Ecto neural progenitor cell (in vitro differentiated cells): ENCODE measurements at regions not wholly inside any gene's neighbourhood (a gene's known extent, or its start where the extent isn't known, plus 50 kb on each side); places are given as distances from the start of the nearest gene placed in this dataset.
A peak's percentile ranks its signal among the peaks of the same experiment; 100 is the strongest.
"Not testable (repeated sequence)": the region's sequence is repeated elsewhere in the genome, so short reads cannot be mapped to it uniquely, and the experiment has no call there.

Source experiments
- DNase-seq: peaks from one replicate; pipeline ENCODE4 v3.0.0-alpha.2; 2018; ENCODE audit warnings: low spot score

DNA sequence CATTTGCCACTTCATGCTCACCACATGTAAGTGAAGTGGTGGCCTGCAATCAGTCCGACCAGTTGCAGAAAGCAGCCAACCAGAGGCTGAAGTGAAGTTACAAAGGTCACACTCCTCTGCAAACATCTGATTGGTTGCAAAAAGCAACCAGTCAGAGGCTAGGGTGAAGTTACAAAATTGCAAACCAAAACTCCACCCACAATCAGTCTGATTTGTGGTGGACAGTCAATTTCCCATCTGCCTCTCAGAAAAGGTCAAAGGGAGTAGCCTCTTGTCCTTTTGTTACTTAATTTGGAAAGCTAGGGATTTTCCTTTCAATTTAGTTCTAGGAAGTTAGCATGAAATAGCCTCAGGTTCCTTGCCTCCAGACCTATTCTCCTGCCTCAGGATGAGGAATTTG is 185.0 kb downstream of the UXS1 start:
- DNase-seq, result no peak

GRCh38 chr2:106004851-106005250 is 189.2 kb downstream of the UXS1 start:
- no peak for DNase-seq

- no peak for DNase-seq
Observed at GRCh38 chr2:105999211-105999989, 194.7 kb downstream of the UXS1 start.

GRCh38 chr2:105997711-105998110 is 196.4 kb downstream of the UXS1 start:
- no peak for DNase-seq

DNA sequence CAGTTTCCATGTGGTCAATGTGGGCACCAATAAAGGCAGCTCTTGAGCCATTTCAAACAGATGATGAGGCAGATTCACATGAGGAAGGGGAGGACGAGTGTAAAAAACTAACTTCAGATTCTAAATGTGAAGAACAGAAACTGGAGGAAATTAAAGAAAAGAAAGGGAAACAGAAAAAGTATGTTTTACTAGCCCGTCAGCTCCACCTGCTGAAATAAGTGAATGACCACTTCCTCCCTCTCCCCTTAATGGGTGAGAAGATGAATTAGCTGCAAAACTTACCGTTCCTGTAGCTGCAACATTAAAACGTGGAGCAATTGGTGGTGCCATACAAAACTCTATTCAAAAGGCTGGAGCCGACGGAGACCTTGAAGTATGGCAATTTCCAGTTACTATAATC is 203.5 kb downstream of the UXS1 start:
- DNase-seq, result no peak

DNA sequence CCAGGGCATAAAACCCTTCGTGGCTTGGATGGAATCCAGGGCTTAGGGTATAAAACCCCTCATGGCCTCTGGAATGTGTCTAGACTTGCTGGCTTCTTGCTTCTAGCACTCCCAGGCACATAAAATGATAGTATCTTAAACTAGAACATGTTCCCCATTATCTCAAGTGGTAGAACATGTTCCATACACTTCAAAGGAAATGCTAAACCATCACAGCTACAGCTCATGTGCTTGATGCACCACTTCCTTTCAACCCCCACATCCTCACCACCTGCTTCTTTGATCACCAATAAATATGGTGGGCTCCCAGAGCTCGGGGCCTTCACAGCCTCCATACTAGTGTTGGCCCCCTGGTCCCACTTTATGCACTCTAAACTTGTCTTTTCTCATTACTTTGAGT is 204.3 kb downstream of the UXS1 start:
- not testable (repeated sequence) for DNase-seq

DNA sequence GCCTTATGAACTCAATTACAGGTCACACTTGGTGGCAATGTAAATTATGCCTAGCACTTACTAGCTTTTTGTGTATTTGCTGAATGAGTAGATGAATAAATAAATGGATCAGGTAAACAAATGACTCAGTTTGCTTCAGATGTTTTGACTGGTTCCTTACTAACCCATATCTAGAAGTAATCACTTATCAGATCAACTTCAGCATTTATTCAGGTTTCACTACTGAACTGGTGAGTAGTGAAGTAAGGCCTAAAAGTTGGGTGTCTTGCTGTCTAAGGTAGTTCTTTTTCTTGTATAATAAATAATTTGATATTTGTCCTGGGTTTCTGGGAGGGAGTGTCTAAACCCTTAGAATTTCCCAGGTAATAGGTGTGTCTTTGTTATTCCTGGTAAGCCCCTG is 205.0 kb downstream of the UXS1 start:
- no peak for DNase-seq

GRCh38 chr2:105977807-105978206 is 216.3 kb downstream of the UXS1 start:
- no peak for DNase-seq

DNA sequence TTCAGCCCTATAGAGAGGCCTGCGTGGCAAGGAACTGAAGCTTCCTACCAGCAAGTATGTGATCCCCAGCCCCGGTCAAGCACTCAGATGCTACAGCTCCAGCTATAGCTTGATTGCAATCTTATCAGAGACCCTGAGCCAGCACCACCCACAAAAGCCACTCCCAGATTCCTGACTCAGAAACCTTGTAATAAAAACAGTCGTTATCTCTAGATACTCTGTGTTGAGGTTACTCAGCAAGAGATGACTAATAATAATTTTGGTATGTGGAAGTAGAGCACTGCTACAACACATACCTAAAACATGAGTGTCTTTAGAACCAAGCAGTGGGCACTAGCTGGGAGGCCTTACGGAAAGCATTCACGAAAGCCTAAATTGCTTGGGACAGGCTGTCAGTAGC is 216.9 kb downstream of the UXS1 start:
- DNase-seq, result no peak

GRCh38 chr2:105974812-105975211 is 219.3 kb downstream of the UXS1 start:
- DNase-seq, result no peak

GRCh38 chr2:105972927-105973326 is 221.2 kb downstream of the UXS1 start:
- DNase-seq, result no peak

DNA sequence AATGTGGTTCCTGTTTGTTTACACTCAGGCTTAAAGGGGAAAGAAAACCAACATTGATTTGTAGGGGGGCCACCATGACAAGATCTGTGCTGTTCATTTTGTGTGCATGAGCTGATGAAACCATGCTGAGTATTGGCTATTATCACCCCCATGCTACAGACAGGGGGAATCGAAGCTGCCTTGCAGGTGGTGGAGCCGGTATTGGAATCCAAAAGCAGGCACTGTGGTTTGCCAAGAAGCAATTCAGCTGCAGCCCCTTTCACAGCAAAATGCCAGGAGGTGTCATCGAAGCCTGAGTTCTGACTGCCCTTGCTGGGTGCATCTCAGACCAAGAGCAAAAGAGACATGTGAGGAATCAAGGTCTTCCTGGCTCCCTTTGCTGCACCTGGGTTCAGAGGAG is 221.9 kb downstream of the UXS1 start:
- DNase-seq, result no peak

DNA sequence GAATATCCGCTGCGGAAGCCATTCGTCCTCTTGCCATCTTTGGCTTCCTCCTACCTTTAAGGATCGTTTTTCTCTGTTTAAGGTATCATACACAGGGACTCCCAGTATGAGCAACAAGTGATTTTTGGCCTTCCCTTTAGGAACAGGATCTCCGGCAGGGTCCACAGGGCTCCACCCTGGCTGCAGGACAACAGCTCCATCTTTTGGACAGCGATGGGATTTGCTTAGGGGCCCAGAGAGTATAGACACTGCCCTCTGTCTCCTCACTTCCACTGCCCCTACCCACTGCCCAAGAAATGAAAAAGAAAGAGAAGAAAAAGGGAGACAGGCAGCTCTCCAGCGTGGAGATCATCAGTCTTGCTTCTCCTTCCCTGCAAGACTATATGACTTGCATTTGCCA is 224.5 kb downstream of the UXS1 start:
- DNase-seq, result no peak

DNA sequence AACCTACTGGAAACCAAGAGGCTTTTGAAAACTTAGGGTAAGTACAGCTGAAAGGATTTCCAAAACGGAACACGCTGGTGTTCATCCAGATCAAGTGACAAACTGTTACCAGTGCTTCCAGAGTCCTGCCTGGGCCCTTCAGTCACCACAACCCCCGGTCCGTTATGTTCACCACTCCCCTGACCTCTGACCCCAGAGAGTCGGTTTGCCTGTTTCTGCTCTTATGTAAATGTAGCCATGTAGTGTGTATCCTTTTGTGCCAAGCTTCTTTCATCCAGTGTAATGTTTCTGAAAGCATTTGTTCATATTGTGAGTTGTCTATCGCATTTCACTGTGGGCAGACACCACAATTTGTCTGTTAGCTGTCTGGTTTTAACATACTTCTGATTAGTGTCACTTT is 217.5 kb downstream of the NCK2 start:
- no peak for DNase-seq

- no peak for DNase-seq
Observed at GRCh38 chr2:105961599-105962146, 217.0 kb downstream of the NCK2 start.

- DNase-seq, result no peak
Observed at GRCh38 chr2:105959357-105959756, 214.6 kb downstream of the NCK2 start.

DNA sequence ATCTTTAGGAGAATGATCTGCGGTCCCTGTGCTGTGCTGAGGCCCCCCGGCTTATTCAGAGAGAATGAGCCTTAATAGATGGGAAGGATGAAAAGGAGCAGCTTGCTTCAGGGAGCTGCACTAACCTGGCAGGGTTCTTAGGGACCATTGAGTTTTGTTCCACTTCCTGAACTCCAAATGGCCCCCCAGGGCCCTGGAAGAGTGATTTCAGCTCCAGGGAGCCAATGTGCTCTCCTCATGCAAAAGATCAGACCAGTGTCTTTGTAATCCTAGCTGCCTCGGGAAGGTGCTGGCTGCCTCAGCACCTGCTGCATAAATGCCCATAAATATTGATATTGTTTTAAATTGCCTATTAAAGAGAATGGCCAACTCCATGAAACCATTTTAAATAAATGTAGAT is 210.2 kb downstream of the NCK2 start:
- no peak for DNase-seq

GRCh38 chr2:105953942-105954341 is 209.2 kb downstream of the NCK2 start:
- DNase-seq, result no peak

DNA sequence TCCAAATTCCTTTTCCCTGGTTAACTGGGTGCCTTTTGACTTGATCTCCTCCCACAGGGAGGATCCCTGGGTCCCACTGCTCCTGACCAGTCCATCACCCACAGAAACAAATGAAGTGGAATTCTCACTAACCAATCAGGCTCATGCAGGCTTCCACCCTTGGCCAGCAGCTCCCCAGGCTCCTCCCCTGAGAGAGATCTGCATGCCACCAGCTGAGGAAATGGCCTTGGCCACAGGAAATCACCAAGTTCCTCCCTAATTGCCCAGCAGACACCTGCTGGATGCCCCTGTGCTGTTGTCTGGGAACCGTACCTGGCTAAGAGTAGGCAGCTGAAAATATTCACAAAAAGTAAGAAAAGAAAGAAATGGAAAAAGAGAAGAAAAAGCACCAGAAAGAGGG is 207.4 kb downstream of the NCK2 start:
- DNase-seq, result no peak

- no peak for DNase-seq
Observed at GRCh38 chr2:105951384-105951694, 206.6 kb downstream of the NCK2 start.

DNA sequence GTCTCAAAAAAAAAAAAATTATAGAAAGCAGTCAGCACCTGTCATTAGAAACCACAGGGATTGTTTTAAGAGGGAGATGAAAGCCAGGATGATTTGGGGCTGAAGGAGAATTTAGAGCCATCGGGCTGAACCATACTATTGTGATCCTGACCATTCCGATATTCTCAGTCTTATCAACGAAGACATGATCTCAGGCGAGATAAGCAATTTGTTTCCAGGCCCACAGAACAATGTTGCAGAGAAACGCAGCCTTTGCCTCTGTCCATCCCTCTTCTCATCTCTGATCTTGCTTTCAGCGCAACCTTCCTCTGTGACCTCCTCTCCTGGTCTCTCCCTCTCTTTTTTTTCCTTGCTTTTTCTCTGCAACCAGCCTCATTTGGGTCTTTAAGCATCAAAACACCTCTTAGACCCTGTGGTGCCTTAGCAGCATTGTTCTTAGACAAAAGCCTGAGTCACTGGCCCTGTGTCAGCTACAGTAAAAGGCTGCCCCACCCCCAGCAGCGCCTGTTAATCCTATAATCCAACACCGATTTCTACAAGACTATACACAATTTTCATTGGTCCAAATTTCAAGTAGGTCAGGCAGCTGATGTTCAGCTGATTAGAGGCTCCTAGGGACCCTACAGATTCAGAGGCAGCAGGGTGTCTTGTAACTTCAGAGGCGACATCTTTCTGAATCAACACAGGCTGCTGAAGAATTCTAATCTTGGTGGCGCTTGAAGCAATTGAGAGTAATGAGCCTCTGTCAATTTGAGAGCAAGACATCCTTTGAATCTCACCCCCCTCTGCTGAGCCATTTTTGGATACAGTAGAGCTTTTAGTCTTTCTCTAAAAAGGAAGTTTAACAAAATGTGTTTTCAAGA is 206.0 kb downstream of the NCK2 start:
- DNase-seq, result peak; percentile 76

DNA sequence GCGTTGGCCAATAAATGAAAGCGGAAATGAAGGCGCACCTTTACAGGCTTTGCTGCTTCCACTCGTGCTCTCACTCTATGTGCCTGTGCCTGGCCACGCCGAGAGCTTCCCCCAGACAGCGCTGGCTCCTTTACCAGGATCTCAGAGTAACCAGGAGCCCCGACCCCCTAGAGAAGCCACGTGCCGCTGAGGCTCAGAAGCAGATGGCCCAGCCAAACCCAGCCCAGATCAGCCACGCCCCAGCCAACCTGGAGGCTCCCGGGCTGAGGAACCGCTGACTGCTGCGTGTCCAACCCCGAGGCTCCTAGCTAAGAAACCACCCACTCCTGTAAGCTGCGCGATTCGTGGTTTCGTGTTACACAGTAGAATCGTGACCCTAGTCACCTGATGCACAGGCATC is 199.3 kb downstream of the NCK2 start:
- no peak for DNase-seq
